GM23248 (cell line): ENCODE measurements at regions not wholly inside any gene's neighbourhood (a gene's known extent, or its start where the extent isn't known, plus 50 kb on each side); places are given as distances from the start of the nearest gene placed in this dataset.

ENCODE experiments used
- DNase-seq: peaks from one replicate; pipeline ENCODE4 v3.0.0-alpha.2; 2015
- H2AFZ ChIP-seq: fragments of 200-600 bp; sonication (generic); 2 replicates; pipeline ENCODE4 v1.6.1; 2016; ENCODE audit warnings: antibody characterized with exemption
- H3F3A ChIP-seq: fragments of 200-600 bp; sonication (generic); 2 replicates; pipeline ENCODE4 v1.6.1; 2016; ENCODE audit warnings: mild to moderate bottlenecking, antibody characterized with exemption, mixed run types; ENCODE audit not compliant: insufficient read depth
- H3K27ac ChIP-seq: fragments of 200-600 bp; sonication (generic); 2 replicates; pipeline ENCODE4 v1.5.1; 2016; ENCODE audit warnings: mild to moderate bottlenecking
- H3K27me3 ChIP-seq: fragments of 200-600 bp; sonication (generic); replicated peaks from 2 replicates; pipeline ENCODE4 v1.6.1; 2016; ENCODE audit warnings: mild to moderate bottlenecking; ENCODE audit not compliant: insufficient read depth
- H3K36me3 ChIP-seq: fragments of 200-600 bp; sonication (generic); 2 replicates; pipeline ENCODE4 v1.6.1; 2016; ENCODE audit warnings: low read depth, mild to moderate bottlenecking
- H3K4me1 ChIP-seq: fragments of 200-600 bp; sonication (generic); 2 replicates; pipeline ENCODE4 v1.6.1; 2016; ENCODE audit warnings: mild to moderate bottlenecking; ENCODE audit not compliant: insufficient read depth
- H3K4me2 ChIP-seq: fragments of 200-600 bp; sonication (generic); one replicate; pipeline ENCODE4 v1.6.1; 2016; ENCODE audit warnings: mild to moderate bottlenecking; ENCODE audit not compliant: unreplicated experiment
- H3K4me3 ChIP-seq: fragments of 200-600 bp; sonication (generic); 2 replicates; pipeline ENCODE4 v1.5.1; 2016; ENCODE audit warnings: mild to moderate bottlenecking
- H3K79me2 ChIP-seq: fragments of 200-600 bp; sonication (generic); 2 replicates; pipeline ENCODE4 v1.6.1; 2016; ENCODE audit warnings: mild to moderate bottlenecking; ENCODE audit not compliant: insufficient read depth
- H3K9ac ChIP-seq: fragments of 200-600 bp; sonication (generic); 2 replicates; pipeline ENCODE4 v1.6.1; 2016; ENCODE audit warnings: mild to moderate bottlenecking
- H3K9me2 ChIP-seq: fragments of 200-600 bp; sonication (generic); 2 replicates; pipeline ENCODE4 v1.6.1; 2016; ENCODE audit warnings: mixed run types, mild to moderate bottlenecking, moderate library complexity; ENCODE audit not compliant: insufficient read depth
- H3K9me3 ChIP-seq: fragments of 200-600 bp; sonication (generic); one replicate; pipeline ENCODE4 v1.6.1; 2017; ENCODE audit warnings: low read depth
- H4K20me1 ChIP-seq: fragments of 200-600 bp; sonication (generic); 2 replicates; pipeline ENCODE4 v1.6.0; 2016; ENCODE audit not compliant: insufficient read depth
- EZH2 ChIP-seq: fragments of 200-600 bp; sonication (generic); IDR thresholded peaks from 2 replicates; pipeline ENCODE4 v1.6.1; 2018; ENCODE audit warnings: antibody characterized with exemption, mild to moderate bottlenecking; ENCODE audit not compliant: insufficient read depth, poor library complexity, severe bottlenecking
- EZH2phosphoT487 ChIP-seq: fragments of 200-600 bp; sonication (generic); IDR thresholded peaks from 2 replicates; pipeline ENCODE4 v1.6.1; 2018; ENCODE audit warnings: antibody characterized with exemption, moderate library complexity, mild to moderate bottlenecking, low read depth; ENCODE audit not compliant: insufficient read depth
- WGBS, 2 experiments: methylation state at CpG; one replicate each; pipeline ENCODE4 v1.1.6; 2015 to 2017; ENCODE audit warnings: low lambda C conversion rate in 2 of 2, low coverage in 1 of 2; ENCODE audit errors: missing lambda C conversion rate in 2 of 2; 5-methylcytosine and 5-hydroxymethylcytosine counted together
- in situ Hi-C: fragments of 300-500 bp; cut with MboI; formaldehyde crosslinking; loops from 2 replicates; pipeline ENCODE4 v1.15.0; 2020

GRCh38 chr2:216569765-216570164 lies 63.5 kb upstream of the IGFBP2 start:
- H3K4me2 ChIP-seq: no peak overlapping the region
- no peak for DNase-seq
- H3F3A ChIP-seq: peaks cover 21% of the 10 kb centered on the region
- WGBS, 2 experiments: 83 to 91% methylated on average over 5 of the region's 5 CpGs
- H3K9me2 ChIP-seq: no peaks in the 10 kb centered on the region
- no peaks in the 10 kb centered on the region for H4K20me1 ChIP-seq
- no peaks in the 10 kb centered on the region for H3K9me3 ChIP-seq
- H3K36me3 ChIP-seq: no peaks in the 10 kb centered on the region
- no peak overlapping the region for H2AFZ ChIP-seq
- H3K4me1 ChIP-seq: peaks cover 12% of the 10 kb centered on the region; the same call in 1 of the 2 replicates
- in situ Hi-C loops: no loop called here
- H3K9ac ChIP-seq: no peak overlapping the region
- no peaks in the 10 kb centered on the region for H3K79me2 ChIP-seq
- H3K27ac ChIP-seq: no peak overlapping the region
- TF ChIP-seq EZH2 (no peak), EZH2phosphoT487 (no peak)
- no peak overlapping the region for H3K4me3 ChIP-seq
- H3K27me3 ChIP-seq: no peaks in the 10 kb centered on the region

- Histone ChIP-seq H4K20me1 (no peaks in the 10 kb centered on the region), H3K4me3 (no peak overlapping the region), H3K9me2 (no peaks in the 10 kb centered on the region), H3K9ac (no peak overlapping the region), H3F3A (peaks cover 23% of the 10 kb centered on the region), H3K4me1 (peaks cover 12% of the 10 kb centered on the region; the same call in 1 of the 2 replicates), H3K27ac (no peak overlapping the region), H3K36me3 (no peaks in the 10 kb centered on the region), H3K9me3 (no peaks in the 10 kb centered on the region), H3K27me3 (no peaks in the 10 kb centered on the region), H2AFZ (no peak overlapping the region), H3K79me2 (no peaks in the 10 kb centered on the region), H3K4me2 (no peak overlapping the region)
- in situ Hi-C loops: no loop called here
- TF ChIP-seq EZH2: no peak
- TF ChIP-seq EZH2phosphoT487: no peak
- 25 to 35% methylated on average over 1 of the region's 1 CpG for WGBS, 2 experiments
- DNase-seq: no peak
Measured at GRCh38 chr2:216570357-216570756, 62.9 kb upstream of the IGFBP2 start.

GRCh38 chr2:216571178-216571908 lies 61.9 kb upstream of the IGFBP2 start:
- Histone ChIP-seq H2AFZ (no peak overlapping the region), H3F3A (peaks cover 23% of the 10 kb centered on the region), H3K79me2 (no peaks in the 10 kb centered on the region), H3K4me1 (peaks cover 12% of the 10 kb centered on the region; the same call in 1 of the 2 replicates), H4K20me1 (no peaks in the 10 kb centered on the region), H3K4me2 (no peak overlapping the region), H3K27ac (no peak overlapping the region), H3K27me3 (no peaks in the 10 kb centered on the region), H3K9me3 (no peaks in the 10 kb centered on the region), H3K9me2 (no peaks in the 10 kb centered on the region), H3K36me3 (no peaks in the 10 kb centered on the region), H3K4me3 (no peak overlapping the region), H3K9ac (no peak overlapping the region)
- in situ Hi-C loops: no loop called here
- 92 to 95% methylated on average over 3 of the region's 3 CpGs for WGBS, 2 experiments
- TF ChIP-seq EZH2phosphoT487 (no peak), EZH2 (no peak)
- DNase-seq: no peak

- Histone ChIP-seq H3K27me3 (no peaks in the 10 kb centered on the region), H3K79me2 (no peaks in the 10 kb centered on the region), H4K20me1 (no peaks in the 10 kb centered on the region), H3F3A (peaks cover 23% of the 10 kb centered on the region), H3K9ac (no peak overlapping the region), H3K4me1 (peaks cover 12% of the 10 kb centered on the region; the same call in 1 of the 2 replicates), H3K9me3 (no peaks in the 10 kb centered on the region), H3K27ac (no peak overlapping the region), H3K4me3 (no peak overlapping the region), H3K4me2 (no peak overlapping the region), H2AFZ (no peak overlapping the region), H3K9me2 (no peaks in the 10 kb centered on the region), H3K36me3 (no peaks in the 10 kb centered on the region)
- in situ Hi-C loops: no loop called here
- no peak for DNase-seq
- TF ChIP-seq EZH2phosphoT487 (no peak), EZH2 (no peak)
- WGBS, 2 experiments: 87 to 89% methylated on average over 4 of the region's 4 CpGs
Measured at GRCh38 chr2:216571909-216572513, 61.2 kb upstream of the IGFBP2 start.
